HUES64 (cell line): ENCODE measurements at regions not wholly inside any gene's neighbourhood (a gene's known extent, or its start where the extent isn't known, plus 50 kb on each side); places are given as distances from the start of the nearest gene placed in this dataset.

Experiments used
- H3K27ac ChIP-seq: 2 replicates; pipeline ENCODE4 v1.7.0; 2013; ENCODE audit warnings: low read depth, low read length, inconsistent platforms
- H3K27me3 ChIP-seq: 2 replicates; pipeline ENCODE4 v1.6.1; 2013; ENCODE audit warnings: mild to moderate bottlenecking, low read length; ENCODE audit not compliant: insufficient read depth
- H3K36me3 ChIP-seq: 2 replicates; pipeline ENCODE4 v1.6.1; 2013; ENCODE audit warnings: mild to moderate bottlenecking, low read length; ENCODE audit not compliant: insufficient read depth
- H3K4me1 ChIP-seq: 2 replicates; pipeline ENCODE4 v1.6.1; 2013; ENCODE audit warnings: mild to moderate bottlenecking, low read length, moderate library complexity; ENCODE audit not compliant: insufficient read depth
- H3K4me3 ChIP-seq: 2 replicates; pipeline ENCODE4 v1.5.1; 2013; ENCODE audit warnings: mild to moderate bottlenecking, low read length, moderate library complexity
- H3K9ac ChIP-seq: 2 replicates; pipeline ENCODE4 v1.6.1; 2013; ENCODE audit warnings: mild to moderate bottlenecking, low read depth, low read length
- H3K9me3 ChIP-seq: 2 replicates; pipeline ENCODE4 v1.6.1; 2013; ENCODE audit warnings: low read depth, low read length; ENCODE audit not compliant: insufficient read depth
- WGBS: fragments of 150-250, 120-280 bp; methylation state at CpG from one replicate; pipeline ENCODE4 v1.1.7; 2013; ENCODE audit warnings: missing lambda C conversion rate; 5-methylcytosine and 5-hydroxymethylcytosine counted together

GRCh38 chr17:79167486-79167885, 92.9 kb downstream of the ENGASE start:
- Histone ChIP-seq H3K9ac (no peak overlapping the region), H3K27ac (no peak overlapping the region), H3K27me3 (no peaks in the 10 kb centered on the region), H3K4me1 (no peaks in the 10 kb centered on the region), H3K9me3 (no peaks in the 10 kb centered on the region), H3K4me3 (no peak overlapping the region), H3K36me3 (no peaks in the 10 kb centered on the region)
- WGBS = 92% methylated on average over 14 of the region's 14 CpGs

GRCh38 chr17:79165756-79166473, 91.3 kb downstream of the ENGASE start:
- Histone ChIP-seq H3K9ac (no peak overlapping the region), H3K9me3 (no peaks in the 10 kb centered on the region), H3K4me3 (no peak overlapping the region), H3K27me3 (no peaks in the 10 kb centered on the region), H3K27ac (no peak overlapping the region), H3K36me3 (no peaks in the 10 kb centered on the region), H3K4me1 (no peaks in the 10 kb centered on the region)
- 89% methylated on average over 24 of the region's 24 CpGs for WGBS

- Histone ChIP-seq H3K9ac (no peak overlapping the region), H3K4me1 (no peaks in the 10 kb centered on the region), H3K4me3 (no peak overlapping the region), H3K27me3 (no peaks in the 10 kb centered on the region), H3K36me3 (no peaks in the 10 kb centered on the region), H3K27ac (no peak overlapping the region), H3K9me3 (no peaks in the 10 kb centered on the region)
- WGBS = 82% methylated on average over 20 of the region's 21 CpGs
Measured at GRCh38 chr17:79164913-79165695, 90.5 kb downstream of the ENGASE start.

GRCh38 chr17:79164408-79164807, 89.8 kb downstream of the ENGASE start:
- Histone ChIP-seq H3K27me3 (no peaks in the 10 kb centered on the region), H3K4me1 (no peaks in the 10 kb centered on the region)
- WGBS = 93% methylated on average over 16 of the region's 16 CpGs

GRCh38 chr17:79163071-79163470, 88.4 kb downstream of the ENGASE start:
- Histone ChIP-seq H3K4me1 (no peaks in the 10 kb centered on the region), H3K27ac (no peak overlapping the region), H3K4me3 (no peak overlapping the region), H3K36me3 (no peaks in the 10 kb centered on the region), H3K9ac (no peak overlapping the region), H3K27me3 (no peaks in the 10 kb centered on the region), H3K9me3 (no peaks in the 10 kb centered on the region)
- 79% methylated on average over 12 of the region's 12 CpGs for WGBS

More at GRCh38 chr17:79164408-79164807, 89.8 kb downstream of the ENGASE start:
- Histone ChIP-seq H3K4me3 (no peak overlapping the region), H3K36me3 (no peaks in the 10 kb centered on the region), H3K9me3 (no peaks in the 10 kb centered on the region), H3K27ac (no peak overlapping the region), H3K9ac (no peak overlapping the region)

GRCh38 chr17:79162012-79162963, 87.7 kb downstream of the ENGASE start:
- Histone ChIP-seq H3K36me3 (no peaks in the 10 kb centered on the region), H3K4me1 (no peaks in the 10 kb centered on the region), H3K9ac (no peak overlapping the region), H3K27ac (no peak overlapping the region), H3K27me3 (no peaks in the 10 kb centered on the region), H3K9me3 (no peaks in the 10 kb centered on the region), H3K4me3 (no peak overlapping the region)
- 89% methylated on average over 26 of the region's 26 CpGs for WGBS

GRCh38 chr17:79160980-79161636, 86.5 kb downstream of the ENGASE start:
- H3K9ac ChIP-seq = no peak overlapping the region
- no peaks in the 10 kb centered on the region for H3K9me3 ChIP-seq

GRCh38 chr17:79159926-79160325, 85.3 kb downstream of the ENGASE start:
- 88% methylated on average over 13 of the region's 13 CpGs for WGBS
- Histone ChIP-seq H3K4me1 (no peaks in the 10 kb centered on the region), H3K9ac (no peak overlapping the region), H3K27ac (no peak overlapping the region), H3K4me3 (no peak overlapping the region), H3K9me3 (no peaks in the 10 kb centered on the region), H3K36me3 (no peaks in the 10 kb centered on the region), H3K27me3 (no peaks in the 10 kb centered on the region)

More at GRCh38 chr17:79160980-79161636, 86.5 kb downstream of the ENGASE start:
- 81% methylated on average over 14 of the region's 14 CpGs for WGBS
- H3K27ac ChIP-seq = no peak overlapping the region
- H3K27me3 ChIP-seq = no peaks in the 10 kb centered on the region
- no peaks in the 10 kb centered on the region for H3K36me3 ChIP-seq
- H3K4me3 ChIP-seq = no peak overlapping the region
- no peaks in the 10 kb centered on the region for H3K4me1 ChIP-seq

- H3K4me1 ChIP-seq = no peaks in the 10 kb centered on the region
- no peaks in the 10 kb centered on the region for H3K36me3 ChIP-seq
- 93% methylated on average over 6 of the region's 6 CpGs for WGBS
- no peak overlapping the region for H3K9ac ChIP-seq
- no peaks in the 10 kb centered on the region for H3K9me3 ChIP-seq
- no peak overlapping the region for H3K4me3 ChIP-seq
- H3K27ac ChIP-seq = no peak overlapping the region
- H3K27me3 ChIP-seq = no peaks in the 10 kb centered on the region
Measured at GRCh38 chr17:79159471-79159870, 84.8 kb downstream of the ENGASE start.

GRCh38 chr17:79156463-79157095, 82.0 kb downstream of the ENGASE start:
- Histone ChIP-seq H3K4me3 (no peak overlapping the region), H3K9ac (no peak overlapping the region), H3K27ac (no peak overlapping the region), H3K27me3 (no peaks in the 10 kb centered on the region), H3K36me3 (no peaks in the 10 kb centered on the region), H3K4me1 (0 out of 2 replicates have a peak, but pooled peaks cover 6% of the 10 kb centered on the region), H3K9me3 (no peaks in the 10 kb centered on the region)
- 88% methylated on average over 19 of the region's 19 CpGs for WGBS
